ENCODE measurements at regions not wholly inside any gene's neighbourhood (a gene's known extent, or its start where the extent isn't known, plus 50 kb on each side); places are given as distances from the start of the nearest gene placed in this dataset.

- no peak for TF ChIP-seq REST (IDR thresholded peaks at IDR 0.05; ENCODE audit: insufficient read depth in 1 of 2, low read depth in 2 of 2, low read length in 2 of 2)
- TF ChIP-seq POLR2AphosphoS5 (IDR thresholded peaks at IDR 0.05; ENCODE audit: low read depth, low read length) = no peak
- no peak for TF ChIP-seq SIN3A (IDR thresholded peaks at IDR 0.05; ENCODE audit: borderline replicate concordance, insufficient read depth, low read length)
- TF ChIP-seq FOXP2 (optimal IDR thresholded peaks at IDR 0.05; ENCODE audit: borderline replicate concordance, extremely low read depth, extremely low read length, insufficient read depth) = no peak
- no peak for TF ChIP-seq TAF1 (IDR thresholded peaks at IDR 0.05; ENCODE audit: borderline replicate concordance, insufficient read depth, low read length)
These were observed 397.4 kb upstream of the SALL3 start for GRCh38 chr18:78582181-78582709.

- TF ChIP-seq TAF1 (IDR thresholded peaks at IDR 0.05; ENCODE audit: borderline replicate concordance, insufficient read depth, low read length) (no peak), SIN3A (IDR thresholded peaks at IDR 0.05; ENCODE audit: borderline replicate concordance, insufficient read depth, low read length) (no peak), POLR2AphosphoS5 (IDR thresholded peaks at IDR 0.05; ENCODE audit: low read depth, low read length) (no peak), FOXP2 (optimal IDR thresholded peaks at IDR 0.05; ENCODE audit: borderline replicate concordance, extremely low read depth, extremely low read length, insufficient read depth) (no peak), REST (IDR thresholded peaks at IDR 0.05; ENCODE audit: insufficient read depth in 1 of 2, low read depth in 2 of 2, low read length in 2 of 2) (no peak)
These were observed 396.5 kb upstream of the SALL3 start for GRCh38 chr18:78582898-78583738.

GRCh38 chr18:78583739-78584458, 395.7 kb upstream of the SALL3 start:
- TF ChIP-seq TAF1 (IDR thresholded peaks at IDR 0.05; ENCODE audit: borderline replicate concordance, insufficient read depth, low read length) = no peak
- no peak for TF ChIP-seq REST (IDR thresholded peaks at IDR 0.05; ENCODE audit: insufficient read depth in 1 of 2, low read depth in 2 of 2, low read length in 2 of 2)
- TF ChIP-seq SIN3A (IDR thresholded peaks at IDR 0.05; ENCODE audit: borderline replicate concordance, insufficient read depth, low read length) = no peak
- no peak for TF ChIP-seq FOXP2 (optimal IDR thresholded peaks at IDR 0.05; ENCODE audit: borderline replicate concordance, extremely low read depth, extremely low read length, insufficient read depth)
- TF ChIP-seq POLR2AphosphoS5 (IDR thresholded peaks at IDR 0.05; ENCODE audit: low read depth, low read length) = no peak

- no peak for TF ChIP-seq REST (IDR thresholded peaks at IDR 0.05; ENCODE audit: insufficient read depth in 1 of 2, low read depth in 2 of 2, low read length in 2 of 2)
- TF ChIP-seq TAF1 (IDR thresholded peaks at IDR 0.05; ENCODE audit: borderline replicate concordance, insufficient read depth, low read length) = no peak
- TF ChIP-seq POLR2AphosphoS5 (IDR thresholded peaks at IDR 0.05; ENCODE audit: low read depth, low read length) = no peak
- TF ChIP-seq FOXP2 (optimal IDR thresholded peaks at IDR 0.05; ENCODE audit: borderline replicate concordance, extremely low read depth, extremely low read length, insufficient read depth) = no peak
- no peak for TF ChIP-seq SIN3A (IDR thresholded peaks at IDR 0.05; ENCODE audit: borderline replicate concordance, insufficient read depth, low read length)
These were observed 395.1 kb upstream of the SALL3 start for GRCh38 chr18:78584459-78585022.
